CD4-positive, alpha-beta T cell (primary cell): ENCODE measurements at regions not wholly inside any gene's neighbourhood (a gene's known extent, or its start where the extent isn't known, plus 50 kb on each side); places are given as distances from the start of the nearest gene placed in this dataset.

Experiments used
- ATAC-seq: fragments of 200-7000 bp; cut with Tn5 transposase; one replicate; pipeline ENCODE4 v1.10.0; 2022; ENCODE audit warnings: mild to moderate bottlenecking; ENCODE audit not compliant: poor library complexity
- CTCF ChIA-PET: fragments of 350-600 bp; sonication (Branson Sonifier 250); formaldehyde crosslinking; loops from one replicate; lab custom pipeline; 2021; ENCODE audit warnings: antibody characterized with exemption, inconsistent platforms; lab: Charles Lee
- POLR2A ChIA-PET: fragments of 350-600 bp; sonication (Branson Sonifier 250); formaldehyde crosslinking; loops from one replicate; lab custom pipeline; 2021; ENCODE audit warnings: antibody characterized with exemption, inconsistent platforms; lab: Charles Lee
- DNase-seq, 14 experiments: peaks; one replicate each; pipeline ENCODE4 v3.0.0-alpha.2; 2013 to 2020; ENCODE audit warnings: mixed read lengths in 2 of 14
- H3K27ac ChIP-seq, 2 donors: one replicate each; pipeline versions ENCODE4 v1.5.1 to v1.7.0; 2013; ENCODE audit warnings: low read length in 2 of 2, low read depth in 1 of 2, mild to moderate bottlenecking in 1 of 2
- H3K27me3 ChIP-seq, 2 experiments: 1 replicate in 1 of 2; 2 replicates in 1 of 2; pipeline versions ENCODE4 v1.6.1 to v1.7.0; 2013; ENCODE audit warnings: low read length in 2 of 2, control low read depth in 1 of 2, mild to moderate bottlenecking in 1 of 2, moderate library complexity in 1 of 2; ENCODE audit not compliant: insufficient read depth in 2 of 2, control insufficient read depth in 1 of 2
- H3K36me3 ChIP-seq: one replicate; pipeline ENCODE4 v1.6.1; 2013; ENCODE audit warnings: low read length, control low read depth; ENCODE audit not compliant: insufficient read depth
- H3K4me1 ChIP-seq: one replicate; pipeline ENCODE4 v1.6.1; 2013; ENCODE audit warnings: low read length, control low read depth; ENCODE audit not compliant: insufficient read depth
- H3K4me3 ChIP-seq: one replicate; pipeline ENCODE4 v1.5.1; 2013; ENCODE audit warnings: mild to moderate bottlenecking, low read length, moderate library complexity
- H3K9me3 ChIP-seq, 2 experiments: 1 replicate in 1 of 2; 2 replicates in 1 of 2; pipeline versions ENCODE4 v1.6.1 to v1.7.0; 2013; ENCODE audit warnings: low read length in 2 of 2, mild to moderate bottlenecking in 2 of 2, control low read depth in 1 of 2, moderate library complexity in 1 of 2; ENCODE audit not compliant: control insufficient read depth in 1 of 2, insufficient read depth in 1 of 2
- H3K27ac Mint-ChIP-seq: one replicate; pipeline ENCODE4 v1.8.0; 2020; ENCODE audit warnings: mixed read lengths
- H3K27me3 Mint-ChIP-seq: one replicate; pipeline ENCODE4 v1.8.0; 2021; ENCODE audit warnings: mixed read lengths
- H3K36me3 Mint-ChIP-seq: one replicate; pipeline ENCODE4 v1.8.0; 2021; ENCODE audit warnings: low read depth, mixed read lengths
- H3K4me1 Mint-ChIP-seq: one replicate; pipeline ENCODE4 v1.8.0; 2021; ENCODE audit warnings: low read depth, mixed read lengths
- H3K4me3 Mint-ChIP-seq: one replicate; pipeline ENCODE4 v1.8.0; 2020; ENCODE audit warnings: mild to moderate bottlenecking, mixed read lengths
- H3K9me3 Mint-ChIP-seq: one replicate; pipeline ENCODE4 v1.8.0; 2020; ENCODE audit warnings: mixed read lengths
- CTCF ChIP-seq: fragments of 200-600 bp; IDR thresholded peaks from one replicate; pipeline ENCODE4 v1.8.0; 2022; ENCODE audit warnings: antibody characterized with exemption, mild to moderate bottlenecking
- intact Hi-C, 2 experiments: fragments of 100-400 bp; cut with DNase I in 1 of 2; cut with micrococcal nuclease in 1 of 2; formaldehyde crosslinking; loops; one replicate each; pipeline versions ENCODE4 v1.15.1 to v1.9.0; 2023 to 2025; cut with DNase I, micrococcal nuclease

DNA sequence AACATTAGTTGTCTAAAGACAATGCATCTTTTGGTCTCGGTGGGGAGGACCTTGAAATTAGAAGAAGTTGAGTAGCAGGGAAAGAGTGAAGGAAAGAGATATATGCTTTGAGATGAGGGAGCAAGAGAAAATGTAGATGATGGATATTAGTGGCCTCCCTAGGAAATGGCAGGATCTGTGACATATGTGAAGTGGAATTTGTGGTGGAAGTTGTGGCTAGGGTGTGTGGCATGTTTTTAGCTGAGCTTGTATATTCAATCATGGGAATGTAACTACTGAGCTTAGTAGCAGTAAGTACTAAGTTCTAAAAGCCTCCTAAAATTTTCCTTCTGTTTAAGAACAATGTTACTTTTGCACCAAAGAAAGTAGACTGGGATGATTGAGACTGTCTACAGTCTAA, 382.8 kb upstream of the CTSO start:
- Histone ChIP-seq H3K4me3 (no peak overlapping the region), H3K27me3 (no peaks in the 10 kb centered on the region), H3K4me1 (no peaks in the 10 kb centered on the region), H3K9me3 (peaks cover 0 to 4% of the 10 kb centered on the region in 2 experiments), H3K36me3 (no peaks in the 10 kb centered on the region), H3K27ac (no peak overlapping the region)
- Mint-ChIP-seq H3K4me1 (no peaks in the 10 kb centered on the region), H3K27ac (no peak overlapping the region), H3K9me3 (no peaks in the 10 kb centered on the region), H3K27me3 (no peaks in the 10 kb centered on the region), H3K4me3 (no peak overlapping the region), H3K36me3 (no peaks in the 10 kb centered on the region)
- DNase-seq = no peak
- no peak for TF ChIP-seq CTCF
- ChIA-PET CTCF (no interaction called here), POLR2A (no interaction called here)
- intact Hi-C loops = no loop called here
- ATAC-seq = no peak

- ATAC-seq (no peak), DNase-seq (no peak)
- no peak overlapping the region for H3K27ac ChIP-seq
- Mint-ChIP-seq H3K27ac (no peak overlapping the region), H3K36me3 (no peaks in the 10 kb centered on the region), H3K4me3 (no peak overlapping the region), H3K27me3 (no peaks in the 10 kb centered on the region), H3K9me3 (peaks cover 3% of the 10 kb centered on the region), H3K4me1 (no peaks in the 10 kb centered on the region)
- POLR2A ChIA-PET = no interaction called here
- no peak overlapping the region for H3K4me3 ChIP-seq
- no peak for TF ChIP-seq CTCF
- H3K36me3 ChIP-seq = no peaks in the 10 kb centered on the region
- CTCF ChIA-PET = no interaction called here
- intact Hi-C loops = no loop called here
- no peaks in the 10 kb centered on the region for H3K27me3 ChIP-seq
- H3K9me3 ChIP-seq = peaks cover 0 to 4% of the 10 kb centered on the region in 2 experiments
- no peaks in the 10 kb centered on the region for H3K4me1 ChIP-seq
Measured at GRCh38 chr4:156335721-156336120, 382.1 kb upstream of the CTSO start.

DNA sequence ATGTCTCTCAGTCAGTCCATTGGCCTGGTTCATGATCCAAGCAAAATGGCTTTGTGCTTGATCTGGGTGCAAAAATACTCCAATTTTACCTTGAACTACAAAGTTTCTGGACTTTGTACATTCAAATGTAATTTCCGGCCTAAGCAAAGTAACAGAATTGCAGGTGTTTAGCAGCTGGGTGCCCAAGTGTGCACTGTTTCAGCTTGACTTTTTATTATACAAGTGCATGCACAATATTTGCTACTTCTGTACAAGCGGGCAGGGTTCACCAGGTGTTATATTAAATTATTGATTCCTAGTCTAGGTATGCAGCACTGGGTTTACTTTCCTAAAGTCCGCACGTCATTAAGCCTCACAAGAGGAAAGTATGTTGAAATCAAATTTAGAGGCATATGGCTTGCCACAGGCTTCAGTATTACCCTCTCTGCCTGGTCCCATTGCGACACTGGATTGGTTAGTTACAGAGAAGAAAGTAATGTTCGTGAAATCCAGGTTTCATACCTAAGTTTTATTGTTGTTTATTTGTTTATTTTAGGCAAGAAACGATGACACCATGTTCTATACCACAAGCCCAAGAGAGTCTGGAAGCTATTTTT, 376.9 kb upstream of the CTSO start:
- H3K4me1 ChIP-seq = no peaks in the 10 kb centered on the region
- H3K27ac ChIP-seq = no peak overlapping the region
- CTCF ChIA-PET = no interaction called here
- peaks cover 0 to 4% of the 10 kb centered on the region in 2 experiments for H3K9me3 ChIP-seq
- H3K36me3 ChIP-seq = no peaks in the 10 kb centered on the region
- intact Hi-C loops = no loop called here
- H3K27me3 ChIP-seq = no peaks in the 10 kb centered on the region
- peaks cover 4% of the 10 kb centered on the region for H3K9me3 Mint-ChIP-seq
- DNase-seq = peak in 1 of 14 experiments; percentile 4
- H3K4me3 Mint-ChIP-seq = no peak overlapping the region
- H3K27ac Mint-ChIP-seq = no peak overlapping the region
- no peak for TF ChIP-seq CTCF
- no peak for ATAC-seq
- no peak overlapping the region for H3K4me3 ChIP-seq
- H3K27me3 Mint-ChIP-seq = no peaks in the 10 kb centered on the region
- H3K36me3 Mint-ChIP-seq = no peaks in the 10 kb centered on the region
- no peaks in the 10 kb centered on the region for H3K4me1 Mint-ChIP-seq
- POLR2A ChIA-PET = no interaction called here
